Small intestine (tissue), 7 donors: ENCODE measurements at regions not wholly inside any gene's neighbourhood (a gene's known extent, or its start where the extent isn't known, plus 50 kb on each side); places are given as distances from the start of the nearest gene placed in this dataset.

Experiments used
- DNase-seq, 2 donors: peaks; one replicate each; pipeline versions ENCODE4 v3.0.0 to v3.0.0-alpha.2; 2013
- FAIRE-seq: peaks from 2 replicates; lab custom pipeline; 2012; peaks lifted over from hg19 to GRCh38; lab: Jason Lieb, UNC
- H3K27ac ChIP-seq, 3 donors: one replicate each; pipeline ENCODE4 v1.5.1; 2013; ENCODE audit warnings: low read length in 2 of 3, mild to moderate bottlenecking in 2 of 3, control low read depth in 1 of 3, inconsistent platforms in 1 of 3, low read depth in 1 of 3, moderate library complexity in 1 of 3
- H3K27me3 ChIP-seq, 3 donors: one replicate each; pipeline ENCODE4 v1.6.1; 2013; ENCODE audit warnings: low read length in 3 of 3, inconsistent platforms in 1 of 3; ENCODE audit not compliant: control insufficient read depth in 3 of 3, insufficient read depth in 3 of 3
- H3K36me3 ChIP-seq, 3 donors: one replicate each; pipeline ENCODE4 v1.6.1; 2013; ENCODE audit warnings: low read length in 3 of 3, inconsistent platforms in 1 of 3, low read depth in 1 of 3, mild to moderate bottlenecking in 1 of 3, moderate library complexity in 1 of 3; ENCODE audit not compliant: control insufficient read depth in 3 of 3, insufficient read depth in 2 of 3
- H3K4me1 ChIP-seq, 3 donors: one replicate each; pipeline ENCODE4 v1.6.1; 2013; ENCODE audit warnings: low read length in 2 of 3, inconsistent platforms in 1 of 3, low read depth in 1 of 3, mild to moderate bottlenecking in 1 of 3, moderate library complexity in 1 of 3; ENCODE audit not compliant: control insufficient read depth in 3 of 3, insufficient read depth in 2 of 3
- H3K4me3 ChIP-seq, 3 donors: one replicate each; pipeline ENCODE4 v1.5.1; 2013; ENCODE audit warnings: low read length in 3 of 3, control low read depth in 1 of 3, inconsistent platforms in 1 of 3, low read depth in 1 of 3, mild to moderate bottlenecking in 1 of 3, moderate library complexity in 1 of 3
- H3K9me3 ChIP-seq, 2 donors: one replicate each; pipeline ENCODE4 v1.6.1; 2013; ENCODE audit warnings: low read depth in 1 of 2, low read length in 1 of 2; ENCODE audit not compliant: control insufficient read depth in 2 of 2, insufficient read depth in 1 of 2
- WGBS, 3 donors: extraction: QIAGEN DNeasy Blood & Tissue Kit; methylation state at CpG; one replicate each; pipeline ENCODE4 v1.1.7; 2013; 5-methylcytosine and 5-hydroxymethylcytosine counted together
- donor health status: healthy with polysubstance abuse.
- donor health status: control.
- donor health status: control.
- donor health status: Bipolar disorder and iron deficiency.
- donor health status: healthy.

DNA sequence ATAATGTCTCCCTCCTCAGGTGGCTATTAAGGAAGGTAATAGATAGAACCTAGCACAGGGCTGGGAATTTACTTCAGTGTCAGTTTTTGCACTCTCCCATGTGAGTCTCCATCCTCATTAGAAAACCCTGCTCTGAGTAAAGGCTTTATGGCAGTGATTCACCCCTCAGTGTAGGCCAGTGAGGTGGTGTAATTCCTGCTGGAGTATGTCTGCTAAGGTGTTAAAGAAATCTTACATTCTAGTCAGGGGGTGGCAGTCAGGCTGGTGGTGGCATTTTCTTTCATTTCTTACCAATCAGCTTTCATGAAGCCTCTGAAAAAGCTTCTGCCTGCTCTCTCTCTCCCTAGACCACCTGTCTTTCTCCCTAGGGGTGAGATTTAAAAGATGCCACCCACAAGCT is 138.8 kb upstream of the CCL2 start:
- DNase-seq (no peak), FAIRE-seq (no peak)
- H3K9me3 ChIP-seq: no peaks in the 10 kb centered on the region
- H3K36me3 ChIP-seq: no peaks in the 10 kb centered on the region
- no peak overlapping the region for H3K4me3 ChIP-seq
- no peaks in the 10 kb centered on the region for H3K4me1 ChIP-seq
- H3K27ac ChIP-seq: no peak overlapping the region
- H3K27me3 ChIP-seq: peaks cover 0 to 2% (median 0%) of the 10 kb centered on the region in 3 donors

DNA sequence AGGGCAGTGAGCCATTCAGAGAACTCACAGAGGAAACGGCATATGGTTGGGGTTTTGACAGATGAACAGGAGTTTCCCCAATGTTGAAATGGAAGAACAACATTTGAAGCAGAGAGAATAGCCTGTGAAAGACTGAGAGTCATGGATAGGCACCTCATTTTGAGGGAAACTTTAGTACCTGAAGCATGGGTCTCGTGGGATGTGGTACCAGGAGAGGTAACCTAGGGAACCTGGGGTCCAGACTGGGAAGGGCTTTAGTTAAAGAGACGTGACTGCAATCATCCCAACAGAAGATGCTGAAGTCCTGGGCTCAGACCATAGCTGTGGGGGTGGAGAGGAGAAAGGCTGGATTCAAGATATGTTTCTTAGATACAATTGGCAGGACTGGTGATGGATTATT is 137.8 kb upstream of the CCL2 start:
- Histone ChIP-seq H3K9me3 (no peaks in the 10 kb centered on the region), H3K4me1 (no peaks in the 10 kb centered on the region), H3K27me3 (peaks cover 0 to 4% (median 0%) of the 10 kb centered on the region in 3 donors), H3K4me3 (no peak overlapping the region), H3K36me3 (no peaks in the 10 kb centered on the region), H3K27ac (no peak overlapping the region)
- DNase-seq: no peak
- 40 to 50% (median 44%) methylated on average over 3 of the region's 3 CpGs for WGBS, 3 donors
- no peak for FAIRE-seq

DNA sequence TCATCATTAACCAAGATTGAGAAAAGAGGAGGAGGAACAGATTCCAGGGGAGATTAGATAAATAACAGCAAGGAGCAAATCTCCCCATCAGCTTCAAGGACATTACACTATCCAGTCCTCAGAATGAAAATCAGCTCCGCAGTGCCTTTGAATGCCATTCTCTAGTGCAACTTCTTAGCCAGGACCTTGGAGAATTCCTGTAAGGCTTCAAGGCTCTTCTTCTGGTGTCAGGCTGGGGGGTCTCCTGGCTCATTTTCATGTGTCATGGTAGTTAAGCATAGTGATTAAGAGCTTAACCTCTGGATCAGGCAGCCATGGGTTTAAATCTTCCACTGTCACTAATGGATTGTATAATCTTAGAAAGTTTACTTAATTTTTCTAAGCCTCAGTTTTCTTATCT is 137.3 kb upstream of the CCL2 start:
- peaks cover 0 to 4% (median 0%) of the 10 kb centered on the region in 3 donors for H3K27me3 ChIP-seq
- 63 to 94% (median 88%) methylated on average over 1 of the region's 1 CpG for WGBS, 3 donors
- DNase-seq (no peak), FAIRE-seq (no peak)
- H3K4me3 ChIP-seq: no peak overlapping the region
- H3K27ac ChIP-seq: no peak overlapping the region
- no peaks in the 10 kb centered on the region for H3K36me3 ChIP-seq
- H3K4me1 ChIP-seq: no peaks in the 10 kb centered on the region
- H3K9me3 ChIP-seq: no peaks in the 10 kb centered on the region

DNA sequence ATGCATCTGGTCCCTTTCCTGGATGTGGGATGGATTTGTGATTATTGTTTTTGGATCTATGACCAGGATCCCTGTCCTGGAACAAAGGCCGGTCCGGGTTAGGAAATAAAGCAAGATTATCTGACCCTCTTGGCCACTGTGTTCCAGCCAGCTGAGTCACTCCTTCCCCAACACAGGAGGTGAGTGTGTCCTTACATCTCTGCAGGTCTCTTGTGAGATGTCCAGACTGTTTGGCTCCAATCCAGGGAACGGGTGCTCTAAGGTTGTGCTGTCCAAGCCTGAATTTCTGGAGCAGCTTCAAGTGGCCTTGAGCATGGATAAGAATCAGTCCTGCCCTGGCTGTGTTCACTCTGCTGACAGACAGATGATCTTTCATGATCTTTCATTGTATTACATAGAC is 136.5 kb upstream of the CCL2 start:
- DNase-seq (no peak), FAIRE-seq (no peak)
- Histone ChIP-seq H3K4me3 (no peak overlapping the region), H3K9me3 (no peaks in the 10 kb centered on the region), H3K36me3 (no peaks in the 10 kb centered on the region), H3K4me1 (no peaks in the 10 kb centered on the region), H3K27ac (no peak overlapping the region), H3K27me3 (peaks cover 0 to 4% (median 0%) of the 10 kb centered on the region in 3 donors)
- 57 to 61% (median 61%) methylated on average over 3 of the region's 3 CpGs for WGBS, 3 donors

DNA sequence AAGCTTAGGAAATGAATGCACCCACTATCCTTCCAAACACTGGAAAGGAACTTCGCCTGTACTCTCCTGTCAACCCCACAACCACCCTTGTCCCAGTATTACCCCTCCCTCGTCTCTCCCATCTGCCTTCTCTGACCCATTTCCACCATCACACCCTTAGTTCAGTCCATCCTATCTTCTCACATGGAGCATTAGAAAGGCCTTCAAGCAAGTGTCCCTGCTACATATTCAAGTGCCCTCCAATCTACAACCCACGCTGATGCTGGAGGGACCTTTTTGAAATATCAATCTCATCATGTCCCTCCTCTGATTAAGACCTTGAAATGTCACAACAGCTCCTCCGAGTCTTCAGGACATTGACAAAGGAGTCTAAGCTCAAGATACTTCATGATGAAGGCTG is 133.8 kb upstream of the CCL2 start:
- no peak for FAIRE-seq
- WGBS, 3 donors: 62 to 75% (median 65%) methylated on average over 4 of the region's 4 CpGs

DNA sequence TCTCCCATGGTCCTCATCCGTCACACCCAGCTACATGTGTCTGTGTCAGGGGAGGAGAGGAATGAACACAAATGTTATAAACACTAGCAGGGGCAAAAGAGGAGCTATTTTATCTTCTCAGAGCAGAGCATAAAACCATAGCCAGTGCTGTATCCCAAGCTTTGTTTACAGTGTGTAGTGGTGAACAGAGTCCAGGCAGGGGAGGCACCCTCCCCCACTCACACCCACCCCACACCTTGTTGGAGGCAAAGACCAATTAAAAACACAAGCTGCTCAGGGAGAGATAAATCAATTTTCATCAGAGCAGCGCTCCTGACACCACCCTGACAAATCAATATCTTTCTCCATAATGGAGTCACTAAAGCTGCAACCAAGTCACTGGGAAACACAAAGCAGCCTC is 132.6 kb upstream of the CCL2 start:
- 45 to 67% (median 52%) methylated on average over 2 of the region's 2 CpGs for WGBS, 3 donors
- Histone ChIP-seq H3K9me3 (no peaks in the 10 kb centered on the region), H3K36me3 (no peaks in the 10 kb centered on the region), H3K4me1 (no peaks in the 10 kb centered on the region), H3K27ac (no peak overlapping the region), H3K27me3 (peaks cover 0 to 4% (median 0%) of the 10 kb centered on the region in 3 donors), H3K4me3 (no peak overlapping the region)
- FAIRE-seq (no peak), DNase-seq (no peak)

More for the DNA sequence above, 133.8 kb upstream of the CCL2 start:
- no peaks in the 10 kb centered on the region for H3K9me3 ChIP-seq
- H3K27me3 ChIP-seq: peaks cover 0 to 4% (median 0%) of the 10 kb centered on the region in 3 donors
- no peak overlapping the region for H3K27ac ChIP-seq
- no peak for DNase-seq
- H3K4me1 ChIP-seq: no peaks in the 10 kb centered on the region
- H3K4me3 ChIP-seq: no peak overlapping the region
- no peaks in the 10 kb centered on the region for H3K36me3 ChIP-seq

DNA sequence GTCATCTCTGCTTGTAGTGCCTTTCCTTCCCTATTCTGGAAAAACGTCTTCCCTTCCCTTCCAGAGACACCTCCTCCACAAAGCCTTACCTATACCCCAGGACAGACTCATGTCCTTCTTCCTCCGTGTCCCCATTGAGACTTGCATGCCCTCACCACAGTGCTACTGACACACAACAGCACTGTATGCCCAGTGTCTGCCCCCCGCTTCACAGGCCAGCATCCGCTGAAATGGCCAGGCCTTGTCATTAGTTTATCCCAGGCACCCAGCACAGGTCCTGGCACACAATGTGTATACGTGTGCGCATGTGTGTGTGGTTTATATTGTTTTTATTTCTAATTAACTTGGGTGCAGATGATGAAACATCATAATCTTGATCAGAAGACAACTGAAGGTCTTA is 130.1 kb upstream of the CCL2 start:
- Histone ChIP-seq H3K9me3 (no peaks in the 10 kb centered on the region), H3K27ac (no peak overlapping the region), H3K4me1 (no peaks in the 10 kb centered on the region), H3K4me3 (no peak overlapping the region), H3K27me3 (peaks cover 0 to 5% (median 0%) of the 10 kb centered on the region in 3 donors), H3K36me3 (no peaks in the 10 kb centered on the region)
- WGBS, 3 donors: 77 to 79% (median 79%) methylated on average over 6 of the region's 6 CpGs
- FAIRE-seq: no peak
- DNase-seq: no peak

DNA sequence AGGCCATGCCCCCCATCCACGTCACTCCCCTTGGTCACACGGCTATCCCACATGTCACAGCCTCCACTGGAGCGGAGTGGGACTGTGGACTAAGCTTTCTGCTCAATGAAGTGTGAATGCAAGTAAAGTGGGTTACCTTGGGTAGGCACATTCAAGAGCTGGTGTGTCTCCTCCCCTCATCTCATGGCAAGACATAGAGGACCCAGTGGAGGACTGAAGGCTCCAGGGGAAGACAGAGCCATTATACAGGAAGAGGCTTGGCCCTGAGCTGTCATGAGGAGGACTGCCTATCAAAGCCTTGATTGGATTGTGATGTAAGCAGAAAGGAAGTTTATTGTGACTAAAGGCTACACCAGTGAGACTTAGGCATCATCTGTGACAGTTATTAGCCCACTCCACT is 129.2 kb upstream of the CCL2 start:
- 77 to 90% (median 84%) methylated on average over 3 of the region's 3 CpGs for WGBS, 3 donors
- FAIRE-seq: no peak

DNA sequence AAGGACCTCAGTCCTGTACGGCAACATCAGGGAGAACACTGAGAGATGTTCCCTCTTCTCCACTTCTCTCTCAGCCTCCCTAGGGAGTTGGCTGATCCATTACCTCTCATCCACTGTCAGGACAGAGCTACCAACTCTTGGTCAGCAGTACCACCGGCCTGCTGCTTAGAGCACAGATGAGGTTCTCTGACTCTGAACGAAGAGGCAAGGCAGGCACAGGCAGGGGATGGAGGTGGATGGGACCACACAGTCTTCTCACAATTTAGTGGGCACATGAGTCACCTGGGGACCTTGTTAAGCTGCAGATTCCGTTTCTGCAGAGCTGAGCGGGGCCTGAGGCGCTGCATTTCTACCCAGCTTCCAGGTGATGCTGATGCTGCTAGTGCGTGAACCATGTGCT is 128.6 kb upstream of the CCL2 start:
- Histone ChIP-seq H3K4me3 (no peak overlapping the region), H3K36me3 (no peaks in the 10 kb centered on the region), H3K27ac (no peak overlapping the region), H3K27me3 (peaks cover 0 to 2% (median 0%) of the 10 kb centered on the region in 3 donors), H3K4me1 (no peaks in the 10 kb centered on the region), H3K9me3 (no peaks in the 10 kb centered on the region)
- 80 to 84% (median 82%) methylated on average over 7 of the region's 7 CpGs for WGBS, 3 donors
- FAIRE-seq (no peak), DNase-seq (no peak)

More for the DNA sequence above, 129.2 kb upstream of the CCL2 start:
- no peaks in the 10 kb centered on the region for H3K9me3 ChIP-seq
- H3K27me3 ChIP-seq: peaks cover 0 to 5% (median 0%) of the 10 kb centered on the region in 3 donors
- no peak overlapping the region for H3K4me3 ChIP-seq
- no peak overlapping the region for H3K27ac ChIP-seq
- no peaks in the 10 kb centered on the region for H3K36me3 ChIP-seq
- no peak for DNase-seq
- H3K4me1 ChIP-seq: no peaks in the 10 kb centered on the region
